GM03348 (cell line): ENCODE measurements at regions not wholly inside any gene's neighbourhood (a gene's known extent, or its start where the extent isn't known, plus 50 kb on each side); places are given as distances from the start of the nearest gene placed in this dataset.
"Not testable (repeated sequence)": the region's sequence is repeated elsewhere in the genome, so short reads cannot be mapped to it uniquely, and the experiment has no call there.

ENCODE experiments used
- DNase-seq: peaks from one replicate; pipeline ENCODE4 v3.0.0; 2012; ENCODE audit warnings: low spot score

- no peak for DNase-seq
Measured at GRCh38 chr4:145295547-145295946, 115.2 kb upstream of the OTUD4 start.

GRCh38 chr4:145295122-145295521, 114.7 kb upstream of the OTUD4 start:
- DNase-seq = no peak

GRCh38 chr4:145293658-145294057, 113.3 kb upstream of the OTUD4 start:
- no peak for DNase-seq

- no peak for DNase-seq
Measured at GRCh38 chr4:145290955-145291354, 110.6 kb upstream of the OTUD4 start.

- peak; percentile 64 for DNase-seq
Measured at GRCh38 chr4:145289403-145290076, 109.2 kb upstream of the OTUD4 start.

GRCh38 chr4:145287351-145287750, 107.0 kb upstream of the OTUD4 start:
- no peak for DNase-seq

GRCh38 chr4:145285928-145286327, 105.5 kb upstream of the OTUD4 start:
- peak; percentile 29 for DNase-seq

- no peak for DNase-seq
Measured at GRCh38 chr4:145283909-145284308, 103.5 kb upstream of the OTUD4 start.

GRCh38 chr4:145281951-145282350, 101.6 kb upstream of the OTUD4 start:
- no peak for DNase-seq

GRCh38 chr4:145281224-145281623, 100.8 kb upstream of the OTUD4 start:
- no peak for DNase-seq

- DNase-seq = no peak
Measured at GRCh38 chr4:145280541-145280940, 100.2 kb upstream of the OTUD4 start.

- DNase-seq = peak; percentile 64
Measured at GRCh38 chr4:145279122-145279960, 99.0 kb upstream of the OTUD4 start.

- DNase-seq = peak; percentile 21
Measured at GRCh38 chr4:145278341-145279121, 98.1 kb upstream of the OTUD4 start.

- DNase-seq = no peak
Measured at GRCh38 chr4:145277011-145277410, 96.6 kb upstream of the OTUD4 start.

GRCh38 chr4:145276050-145276449, 95.7 kb upstream of the OTUD4 start:
- DNase-seq = no peak

- DNase-seq = no peak
Measured at GRCh38 chr4:145271194-145271593, 90.8 kb upstream of the OTUD4 start.

- no peak for DNase-seq
Measured at GRCh38 chr4:145266881-145267280, 86.5 kb upstream of the OTUD4 start.

GRCh38 chr4:145260091-145260490, 79.7 kb upstream of the OTUD4 start:
- no peak for DNase-seq

GRCh38 chr4:145255311-145255710, 74.9 kb upstream of the OTUD4 start:
- not testable (repeated sequence) for DNase-seq

GRCh38 chr4:145252190-145252589, 71.8 kb upstream of the OTUD4 start:
- DNase-seq = no peak

GRCh38 chr4:145251391-145251790, 71.0 kb upstream of the OTUD4 start:
- no peak for DNase-seq

GRCh38 chr4:145248971-145249370, 68.6 kb upstream of the OTUD4 start:
- DNase-seq = no peak

- no peak for DNase-seq
Measured at GRCh38 chr4:145248502-145248901, 68.1 kb upstream of the OTUD4 start.
